Endothelial cell of umbilical vein (primary cell): ENCODE measurements at regions not wholly inside any gene's neighbourhood (a gene's known extent, or its start where the extent isn't known, plus 50 kb on each side); places are given as distances from the start of the nearest gene placed in this dataset.
"Not testable (repeated sequence)": the region's sequence is repeated elsewhere in the genome, so short reads cannot be mapped to it uniquely, and the experiment has no call there.

Experiments
- BruUV-seq: library from RNA; stranded (reverse); fragments of 400-500 nt; replicated peaks from 2 replicates; lab custom pipeline; 2021; lab: Mats Ljungman, UMichigan
- CTCF ChIA-PET: fragments of 300-600, 350-600 bp; sonication (Branson Sonifier 250); formaldehyde crosslinking; loops from one replicate; lab custom pipeline; 2021; ENCODE audit warnings: antibody characterized with exemption, inconsistent platforms; lab: Charles Lee
- POLR2A ChIA-PET: fragments of 300-600, 350-600 bp; sonication (Branson Sonifier 250); formaldehyde crosslinking; loops from one replicate; lab custom pipeline; 2021; ENCODE audit warnings: antibody characterized with exemption, inconsistent platforms; lab: Charles Lee
- DNase-seq: peaks from one replicate; pipeline ENCODE4 v3.0.0-alpha.2; 2011; ENCODE audit warnings: low read depth, low spot score
- FAIRE-seq: peaks from 2 replicates; lab custom pipeline; 2011; peaks lifted over from hg19 to GRCh38; lab: Jason Lieb, UNC
- H2AFZ ChIP-seq: 2 replicates; pipeline ENCODE4 v1.6.0; 2012; ENCODE audit warnings: low read depth, low read length, control low read depth, inconsistent platforms
- H3K27ac ChIP-seq: 2 replicates; pipeline ENCODE4 v1.5.1; 2011; ENCODE audit warnings: low read depth, mild to moderate bottlenecking, control low read depth, low read length, moderate library complexity; ENCODE audit not compliant: insufficient read depth
- H3K27me3 ChIP-seq, 2 experiments: 2 replicates each; pipeline versions ENCODE4 v1.6.0 to v1.6.1; 2011; ENCODE audit warnings: low read length in 2 of 2, mixed read lengths in 1 of 2; ENCODE audit not compliant: control insufficient read depth in 2 of 2, insufficient read depth in 2 of 2
- H3K36me3 ChIP-seq, 2 experiments: 2 replicates in 1 of 2; 3 replicates in 1 of 2; pipeline ENCODE4 v1.5.1; 2011; ENCODE audit warnings: low read length in 2 of 2, mild to moderate bottlenecking in 1 of 2, moderate library complexity in 1 of 2; ENCODE audit not compliant: control insufficient read depth in 2 of 2, insufficient read depth in 2 of 2; ENCODE audit errors: extremely low read depth in 1 of 2
- H3K4me1 ChIP-seq: 3 replicates; pipeline ENCODE4 v1.5.1; 2011; ENCODE audit warnings: mild to moderate bottlenecking, low read length; ENCODE audit not compliant: control insufficient read depth, insufficient read depth; ENCODE audit errors: extremely low read depth
- H3K4me2 ChIP-seq: 2 replicates; pipeline ENCODE4 v1.6.1; 2011; ENCODE audit warnings: low read length, control low read depth, mixed read lengths; ENCODE audit not compliant: insufficient read depth
- H3K4me3 ChIP-seq, 3 experiments: fragments of 200-600 bp in 1 of 3; sonication (generic), shearing (Covaris generic) in 1 of 3; replicated peaks in 1 of 3; 2 replicates each; pipeline ENCODE4 v1.5.1; 2011 to 2016; ENCODE audit warnings: control low read depth in 3 of 3, low read length in 3 of 3, mild to moderate bottlenecking in 2 of 3, inconsistent platforms in 1 of 3, low read depth in 1 of 3, moderate library complexity in 1 of 3; ENCODE audit not compliant: insufficient read depth in 1 of 3
- H3K79me2 ChIP-seq: 2 replicates; pipeline ENCODE4 v1.6.0; 2012; ENCODE audit warnings: low read length, inconsistent platforms; ENCODE audit not compliant: control insufficient read depth, insufficient read depth
- H3K9ac ChIP-seq: replicated peaks from 2 replicates; pipeline ENCODE3; 2011; ENCODE audit warnings: low read length, control low read depth; ENCODE audit not compliant: insufficient read depth; ENCODE audit errors: extremely low read depth
- H3K9me1 ChIP-seq: replicated peaks from 3 replicates; pipeline ENCODE4 v1.6.0; 2011; ENCODE audit warnings: mild to moderate bottlenecking, low read length; ENCODE audit not compliant: control insufficient read depth, insufficient read depth; ENCODE audit errors: extremely low read depth
- H3K9me3 ChIP-seq: replicated peaks from 2 replicates; pipeline ENCODE4 v1.5.1; 2012; ENCODE audit warnings: low read length, inconsistent platforms; ENCODE audit not compliant: control insufficient read depth, insufficient read depth
- H4K20me1 ChIP-seq: replicated peaks from 2 replicates; pipeline ENCODE3; 2011; ENCODE audit warnings: mild to moderate bottlenecking, low read length; ENCODE audit not compliant: control insufficient read depth, insufficient read depth; ENCODE audit errors: extremely low read depth
- EZH2 ChIP-seq: IDR thresholded peaks from 2 replicates; pipeline ENCODE4 v1.6.1; 2012; ENCODE audit warnings: borderline replicate concordance, low read depth, mild to moderate bottlenecking, moderate library complexity, low read length, inconsistent platforms; ENCODE audit not compliant: severe bottlenecking
- GATA2 ChIP-seq: IDR thresholded peaks from 2 replicates; pipeline ENCODE4 v1.7.0; 2011; ENCODE audit warnings: low read depth, mild to moderate bottlenecking, moderate library complexity, mixed read lengths, low read length; ENCODE audit not compliant: insufficient read length, insufficient read depth
- JUN ChIP-seq: IDR thresholded peaks from 2 replicates; pipeline ENCODE4 v1.6.1; 2011; ENCODE audit warnings: borderline replicate concordance, low read depth; ENCODE audit not compliant: insufficient read length, insufficient read depth
- MAX ChIP-seq: IDR thresholded peaks from 2 replicates; pipeline ENCODE4 v1.6.1; 2011; ENCODE audit not compliant: insufficient read depth, insufficient read length
- MYC ChIP-seq: IDR thresholded peaks from one replicate; pipeline ENCODE4 v1.6.1; 2011; ENCODE audit warnings: mild to moderate bottlenecking, low read depth, low read length
- POLR2A ChIP-seq: IDR thresholded peaks from 2 replicates; pipeline ENCODE4 v1.6.1; 2012; ENCODE audit warnings: low read depth, mild to moderate bottlenecking, control low read depth, low read length
- POLR2AphosphoS5 ChIP-seq: IDR thresholded peaks from 2 replicates; pipeline ENCODE4 v1.6.1; 2012; ENCODE audit warnings: low read depth, mild to moderate bottlenecking, control low read depth, low read length, moderate library complexity; ENCODE audit not compliant: insufficient read depth
- dilution Hi-C: fragments of 300-500 bp; cut with MboI; formaldehyde crosslinking; loops from one replicate; pipeline ENCODE4 v1.15.0; 2019; ENCODE audit warnings: low sequenced_read_pairs; ENCODE audit not compliant: extremely low pct_ligation_motif_present
- intact Hi-C: fragments of 100-400 bp; cut with micrococcal nuclease; formaldehyde crosslinking; loops from one replicate; pipeline ENCODE4 v1.10.0; 2022

GRCh38 chr2:17194083-17194482 lies 324.2 kb downstream of the RAD51AP2 start:
- BruUV-seq: no TSS peak
- Histone ChIP-seq H3K4me2 (no peak overlapping the region), H3K79me2 (no peaks in the 10 kb centered on the region), H3K27me3 (no peaks in the 10 kb centered on the region), H3K9me1 (no peaks in the 10 kb centered on the region), H4K20me1 (no peaks in the 10 kb centered on the region), H3K9ac (no peak overlapping the region), H3K36me3 (no peaks in the 10 kb centered on the region), H3K4me1 (no peaks in the 10 kb centered on the region), H3K9me3 (no peaks in the 10 kb centered on the region), H3K27ac (no peak overlapping the region), H3K4me3 (no peak overlapping the region), H2AFZ (no peak overlapping the region)
- CTCF ChIA-PET: no interaction called here
- POLR2A ChIA-PET: no interaction called here
- intact Hi-C loops: no loop called here
- no peak for FAIRE-seq
- DNase-seq: no peak
- no peak for TF ChIP-seq JUN
- TF ChIP-seq POLR2AphosphoS5: no peak
- TF ChIP-seq GATA2: no peak
- no peak for TF ChIP-seq POLR2A
- TF ChIP-seq MYC: no peak
- TF ChIP-seq EZH2: no peak
- TF ChIP-seq MAX: no peak
- dilution Hi-C loops: no loop called here

GRCh38 chr2:17193433-17193890 lies 324.8 kb downstream of the RAD51AP2 start:
- H3K9me1 ChIP-seq, intact Hi-C loops, BruUV-seq, H3K4me3 ChIP-seq, FAIRE-seq, dilution Hi-C loops, H3K9me3 ChIP-seq, H3K9ac ChIP-seq, H3K27me3 ChIP-seq, H3K27ac ChIP-seq, CTCF ChIA-PET, H3K4me1 ChIP-seq, H3K36me3 ChIP-seq, POLR2A ChIA-PET, H3K4me2 ChIP-seq, DNase-seq, H3K79me2 ChIP-seq, H2AFZ ChIP-seq, H4K20me1 ChIP-seq: not testable (repeated sequence)
